ELR (cell line): ENCODE measurements at regions not wholly inside any gene's neighbourhood (a gene's known extent, or its start where the extent isn't known, plus 50 kb on each side); places are given as distances from the start of the nearest gene placed in this dataset.
A peak's percentile ranks its signal among the peaks of the same experiment; 100 is the strongest.

Experiments
- DNase-seq: peaks from one replicate; pipeline ENCODE4 v3.0.0-alpha.2; 2015; ENCODE audit warnings: low read depth

- DNase-seq = no peak
Measured at GRCh38 chr5:135248801-135249231, 150.2 kb downstream of the MACROH2A1 start.

- DNase-seq = peak; percentile 99
Measured at GRCh38 chr5:135246923-135247795, 151.9 kb downstream of the MACROH2A1 start.

- DNase-seq = no peak
Measured at GRCh38 chr5:135246605-135246922, 152.5 kb downstream of the MACROH2A1 start.

- DNase-seq = peak; percentile 84
Measured at GRCh38 chr5:135245521-135246499, 153.2 kb downstream of the MACROH2A1 start.

- DNase-seq = no peak
Measured at GRCh38 chr5:135244620-135245021, 154.4 kb downstream of the MACROH2A1 start.

- DNase-seq = no peak
Measured at GRCh38 chr5:135243556-135244285, 155.3 kb downstream of the MACROH2A1 start.

- no peak for DNase-seq
Measured at GRCh38 chr5:135242866-135243555, 156.0 kb downstream of the MACROH2A1 start.

- DNase-seq = peak; percentile 92
Measured at GRCh38 chr5:135242021-135242865, 156.8 kb downstream of the MACROH2A1 start.

- no peak for DNase-seq
Measured at GRCh38 chr5:135241536-135241935, 157.5 kb downstream of the MACROH2A1 start.

- no peak for DNase-seq
Measured at GRCh38 chr5:135240781-135241360, 158.2 kb downstream of the MACROH2A1 start.

- DNase-seq = no peak
Measured at GRCh38 chr5:135240283-135240633, 158.8 kb downstream of the MACROH2A1 start.

- DNase-seq = no peak
Measured at GRCh38 chr5:135239453-135240282, 159.4 kb downstream of the MACROH2A1 start.

GRCh38 chr5:135238622-135239452, 160.2 kb downstream of the MACROH2A1 start:
- DNase-seq = no peak

GRCh38 chr5:135237748-135238103, 161.3 kb downstream of the MACROH2A1 start:
- DNase-seq = no peak

GRCh38 chr5:135236908-135237747, 161.9 kb downstream of the MACROH2A1 start:
- DNase-seq = no peak

GRCh38 chr5:135236228-135236907, 162.7 kb downstream of the MACROH2A1 start:
- no peak for DNase-seq
